ENCODE measurements at regions not wholly inside any gene's neighbourhood (a gene's known extent, or its start where the extent isn't known, plus 50 kb on each side); places are given as distances from the start of the nearest gene placed in this dataset.
"Not testable (repeated sequence)": the region's sequence is repeated elsewhere in the genome, so short reads cannot be mapped to it uniquely, and the experiment has no call there.

DNA sequence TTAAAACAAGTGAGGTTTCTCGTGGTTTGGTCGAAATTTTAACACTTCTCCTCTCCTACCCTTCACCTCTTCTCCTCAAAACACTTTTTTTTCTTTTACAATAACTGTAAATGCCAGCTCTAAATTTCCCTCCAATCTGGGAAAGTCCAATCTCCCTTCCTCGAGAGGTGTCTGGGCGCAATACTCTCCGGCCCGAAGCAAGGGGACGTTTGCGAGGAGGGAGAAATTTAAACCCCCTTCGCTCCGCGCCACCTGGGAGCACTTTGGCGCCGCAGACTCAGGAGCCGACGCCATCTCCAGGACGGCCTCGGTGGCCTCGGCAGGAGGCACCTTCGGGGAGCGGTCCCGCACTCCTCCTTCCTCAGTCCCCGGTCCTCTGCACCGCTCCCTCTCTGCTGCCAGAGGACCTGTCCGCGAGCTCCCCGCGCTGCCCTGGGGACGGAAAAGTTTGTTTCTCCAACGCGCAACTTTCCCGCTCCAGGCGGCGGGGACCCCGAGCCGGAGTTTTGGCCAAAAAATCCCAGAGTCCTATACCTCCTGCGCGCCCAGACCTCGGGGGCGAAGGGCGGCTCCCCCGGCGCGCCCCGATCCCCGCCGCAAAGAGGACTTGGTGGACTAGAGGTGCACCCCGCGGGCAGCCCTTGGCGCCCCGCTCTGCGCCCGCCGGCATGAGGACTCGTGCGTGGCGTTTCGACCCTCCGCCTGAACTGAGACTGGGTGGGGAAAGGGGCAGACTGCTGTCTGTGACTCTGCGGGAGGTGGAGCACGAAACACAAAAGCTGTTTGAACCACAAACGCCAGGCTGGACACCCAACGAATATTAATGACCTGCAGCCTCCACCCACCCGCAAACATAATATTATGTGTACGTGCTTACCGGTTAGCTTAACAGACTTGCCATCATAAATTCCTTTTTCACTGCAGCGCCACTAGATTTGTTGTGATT, 95.2 kb upstream of the HMGA2 start:
- Mint-ChIP-seq H3K27me3 (ENCODE audit: low read depth) (peaks cover 8% of the 10 kb centered on the region), H3K9me3 (ENCODE audit: low read depth) (no peaks in the 10 kb centered on the region), H3K4me1 (ENCODE audit: low read depth) (peaks cover 17% of the 10 kb centered on the region), H3K4me3 (ENCODE audit: unreplicated experiment) (peak overlapping the region; percentile 82), H3K27ac (ENCODE audit: unreplicated experiment) (no peak overlapping the region), H3K36me3 (ENCODE audit: low read depth) (no peaks in the 10 kb centered on the region)
- TF ChIP-seq, protein P1, sequence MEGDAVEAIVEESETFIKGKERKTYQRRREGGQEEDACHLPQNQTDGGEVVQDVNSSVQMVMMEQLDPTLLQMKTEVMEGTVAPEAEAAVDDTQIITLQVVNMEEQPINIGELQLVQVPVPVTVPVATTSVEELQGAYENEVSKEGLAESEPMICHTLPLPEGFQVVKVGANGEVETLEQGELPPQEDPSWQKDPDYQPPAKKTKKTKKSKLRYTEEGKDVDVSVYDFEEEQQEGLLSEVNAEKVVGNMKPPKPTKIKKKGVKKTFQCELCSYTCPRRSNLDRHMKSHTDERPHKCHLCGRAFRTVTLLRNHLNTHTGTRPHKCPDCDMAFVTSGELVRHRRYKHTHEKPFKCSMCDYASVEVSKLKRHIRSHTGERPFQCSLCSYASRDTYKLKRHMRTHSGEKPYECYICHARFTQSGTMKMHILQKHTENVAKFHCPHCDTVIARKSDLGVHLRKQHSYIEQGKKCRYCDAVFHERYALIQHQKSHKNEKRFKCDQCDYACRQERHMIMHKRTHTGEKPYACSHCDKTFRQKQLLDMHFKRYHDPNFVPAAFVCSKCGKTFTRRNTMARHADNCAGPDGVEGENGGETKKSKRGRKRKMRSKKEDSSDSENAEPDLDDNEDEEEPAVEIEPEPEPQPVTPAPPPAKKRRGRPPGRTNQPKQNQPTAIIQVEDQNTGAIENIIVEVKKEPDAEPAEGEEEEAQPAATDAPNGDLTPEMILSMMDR (IDR thresholded peaks at IDR 0.05): peak; percentile 43
- DNase-seq (ENCODE audit: low spot score): no peak

DNA sequence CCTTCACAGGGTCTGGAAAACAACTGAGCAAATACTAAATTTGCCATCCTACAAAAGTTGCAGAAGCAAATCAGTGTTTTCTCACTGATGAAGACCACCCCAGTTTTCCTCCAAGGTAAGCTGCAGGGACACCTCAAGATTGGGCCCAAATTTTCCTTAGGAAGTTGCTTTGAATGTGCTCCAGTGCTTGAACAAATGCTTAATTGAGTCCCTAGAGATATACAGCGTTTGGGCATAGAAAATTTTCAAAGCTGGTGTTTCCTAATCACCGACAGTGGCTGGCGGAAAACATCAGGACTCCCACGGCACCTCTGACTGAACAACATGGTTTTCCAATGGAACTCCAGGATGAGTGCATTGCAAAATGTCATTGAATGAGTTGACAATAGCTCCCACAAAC, 92.5 kb upstream of the HMGA2 start:
- Mint-ChIP-seq H3K9me3 (ENCODE audit: low read depth) (no peaks in the 10 kb centered on the region), H3K4me1 (ENCODE audit: low read depth) (peaks cover 17% of the 10 kb centered on the region), H3K27ac (ENCODE audit: unreplicated experiment) (no peak overlapping the region), H3K27me3 (ENCODE audit: low read depth) (peaks cover 8% of the 10 kb centered on the region), H3K4me3 (ENCODE audit: unreplicated experiment) (no peak overlapping the region), H3K36me3 (ENCODE audit: low read depth) (peaks cover under 1% of the 10 kb centered on the region)
- DNase-seq (ENCODE audit: low spot score): no peak
- TF ChIP-seq, protein P1 (IDR thresholded peaks at IDR 0.05): no peak

DNA sequence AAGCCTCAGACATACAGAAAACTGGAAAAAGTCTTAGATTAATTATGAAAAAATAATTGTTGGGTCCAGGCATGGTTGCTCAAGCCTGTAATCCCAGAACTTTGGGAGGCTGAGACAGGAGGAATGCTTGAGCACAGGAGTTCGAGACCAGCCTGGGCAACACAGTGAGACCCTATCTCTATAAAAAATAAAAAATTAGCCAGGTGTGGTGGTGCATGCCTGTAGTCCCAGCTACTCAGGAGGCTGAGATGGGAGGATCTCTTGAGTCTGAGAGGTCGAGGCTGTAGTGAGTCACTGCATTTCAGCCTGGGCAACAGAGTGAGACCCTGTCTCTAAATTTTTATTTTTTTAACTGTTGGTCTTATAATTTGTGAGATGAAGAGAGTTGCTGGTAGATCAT, 90.6 kb upstream of the HMGA2 start:
- peaks cover 12% of the 10 kb centered on the region for H3K4me1 Mint-ChIP-seq (ENCODE audit: low read depth)
- H3K36me3 Mint-ChIP-seq (ENCODE audit: low read depth); DNase-seq (ENCODE audit: low spot score); H3K4me3 Mint-ChIP-seq (ENCODE audit: unreplicated experiment); H3K9me3 Mint-ChIP-seq (ENCODE audit: low read depth); H3K27me3 Mint-ChIP-seq (ENCODE audit: low read depth); H3K27ac Mint-ChIP-seq (ENCODE audit: unreplicated experiment): not testable (repeated sequence)

DNA sequence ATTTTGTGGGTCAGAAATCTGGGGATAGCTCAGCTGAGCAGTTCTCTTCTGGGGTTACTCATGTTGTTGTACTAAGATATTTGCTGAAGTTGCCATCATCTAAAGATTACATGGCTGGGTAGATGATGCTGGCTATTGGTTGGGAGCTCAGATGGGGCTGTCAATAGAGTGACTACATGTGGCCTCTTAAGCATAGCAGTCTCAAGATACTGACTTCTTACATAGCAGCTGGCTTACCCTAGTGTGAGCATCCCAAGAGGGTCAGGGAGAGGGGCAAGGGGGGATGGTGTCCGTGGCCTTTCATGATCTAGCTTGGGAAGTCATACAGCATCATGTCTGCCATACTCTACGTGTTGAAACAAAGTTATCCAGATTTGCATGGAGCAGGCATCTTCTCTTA, 90.1 kb upstream of the HMGA2 start:
- Mint-ChIP-seq H3K36me3 (ENCODE audit: low read depth) (peaks cover 3% of the 10 kb centered on the region), H3K4me1 (ENCODE audit: low read depth) (peaks cover 7% of the 10 kb centered on the region), H3K9me3 (ENCODE audit: low read depth) (no peaks in the 10 kb centered on the region), H3K27ac (ENCODE audit: unreplicated experiment) (no peak overlapping the region), H3K27me3 (ENCODE audit: low read depth) (no peaks in the 10 kb centered on the region), H3K4me3 (ENCODE audit: unreplicated experiment) (no peak overlapping the region)
- DNase-seq (ENCODE audit: low spot score): no peak
- TF ChIP-seq, protein P1 (IDR thresholded peaks at IDR 0.05): no peak

DNA sequence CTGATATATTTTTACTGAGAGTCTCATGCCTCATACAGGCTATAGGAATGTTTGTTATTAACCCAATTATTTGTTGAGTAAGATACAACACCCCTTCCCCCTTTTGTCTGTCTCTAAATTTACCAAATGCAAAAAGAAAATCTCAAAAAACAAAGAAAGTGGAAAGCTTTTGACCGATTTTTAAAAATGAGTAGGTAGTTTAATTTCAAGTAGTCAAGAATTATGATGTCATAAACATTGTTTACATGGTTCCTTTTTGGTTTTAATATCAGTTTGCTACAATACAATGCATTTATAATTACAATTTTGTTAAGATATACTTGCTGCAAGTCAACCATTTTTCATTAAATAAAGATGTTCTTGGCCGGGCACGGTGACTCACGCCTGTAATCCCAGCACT, 84.7 kb upstream of the HMGA2 start:
- Mint-ChIP-seq H3K27me3 (ENCODE audit: low read depth) (no peaks in the 10 kb centered on the region), H3K4me3 (ENCODE audit: unreplicated experiment) (no peak overlapping the region), H3K9me3 (ENCODE audit: low read depth) (no peaks in the 10 kb centered on the region), H3K27ac (ENCODE audit: unreplicated experiment) (no peak overlapping the region), H3K36me3 (ENCODE audit: low read depth) (peaks cover 3% of the 10 kb centered on the region), H3K4me1 (ENCODE audit: low read depth) (peaks cover 16% of the 10 kb centered on the region)
- TF ChIP-seq, protein P1 (IDR thresholded peaks at IDR 0.05): no peak
- DNase-seq (ENCODE audit: low spot score): no peak

DNA sequence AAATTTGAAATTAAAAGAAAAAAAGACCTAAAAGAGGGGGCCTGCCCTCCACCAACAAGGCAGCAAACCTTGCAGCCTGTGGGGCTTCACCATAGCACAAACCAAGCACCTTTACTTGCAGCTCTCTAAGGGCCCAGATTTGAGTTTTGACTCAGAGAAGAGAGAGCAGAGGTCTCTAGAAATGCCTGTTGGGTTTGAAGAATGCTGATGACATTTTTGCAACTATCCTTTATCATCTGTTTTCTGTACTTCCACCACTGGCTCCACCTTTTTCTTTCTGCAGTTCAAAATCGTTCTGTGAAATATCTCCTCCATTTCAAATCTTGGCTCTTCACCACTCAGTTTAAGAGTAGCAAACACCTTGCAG, 83.8 kb upstream of the HMGA2 start:
- Mint-ChIP-seq H3K4me1 (ENCODE audit: low read depth) (peaks cover 16% of the 10 kb centered on the region), H3K4me3 (ENCODE audit: unreplicated experiment) (peak overlapping the region; percentile 93), H3K27ac (ENCODE audit: unreplicated experiment) (peak overlapping the region; percentile 58), H3K27me3 (ENCODE audit: low read depth) (no peaks in the 10 kb centered on the region), H3K9me3 (ENCODE audit: low read depth) (no peaks in the 10 kb centered on the region), H3K36me3 (ENCODE audit: low read depth) (peaks cover 3% of the 10 kb centered on the region)
- TF ChIP-seq, protein P1 (IDR thresholded peaks at IDR 0.05): no peak
- DNase-seq (ENCODE audit: low spot score): no peak

All from chondrocyte (in vitro differentiated cells).